ENCODE measurements at regions not wholly inside any gene's neighbourhood (a gene's known extent, or its start where the extent isn't known, plus 50 kb on each side); places are given as distances from the start of the nearest gene placed in this dataset.
"Not testable (repeated sequence)": the region's sequence is repeated elsewhere in the genome, so short reads cannot be mapped to it uniquely, and the experiment has no call there.

GRCh38 chr9:74057051-74057450 lies 440.1 kb upstream of the RORB start:
- TF ChIP-seq CTCF, POLR2A (IDR thresholded peaks at IDR 0.05): not testable (repeated sequence)

Measured in testis (tissue), 2 donors.